OCI-LY1 (cell line): ENCODE measurements at regions not wholly inside any gene's neighbourhood (a gene's known extent, or its start where the extent isn't known, plus 50 kb on each side); places are given as distances from the start of the nearest gene placed in this dataset.

Source experiments
- CTCF ChIP-seq: fragments of 200-600 bp; sonication (generic), shearing (Covaris generic); IDR thresholded peaks from 2 replicates; pipeline ENCODE4 v1.5.1; 2017; ENCODE audit warnings: mild to moderate bottlenecking, antibody characterized with exemption, low read length, moderate library complexity, mixed read lengths
- EZH2 ChIP-seq: fragments of 200-600 bp; sonication (generic), shearing (Covaris generic); IDR thresholded peaks from 2 replicates; pipeline ENCODE4 v1.8.0; 2017; ENCODE audit warnings: borderline replicate concordance, mixed run types, mild to moderate bottlenecking, antibody characterized with exemption, low read length, moderate library complexity, mixed read lengths

GRCh38 chr2:180910831-180911665 lies 69.4 kb upstream of the UBE2E3 start:
- TF ChIP-seq CTCF = no peak
- no peak for TF ChIP-seq EZH2
